HL-60 (cell line): ENCODE measurements at regions not wholly inside any gene's neighbourhood (a gene's known extent, or its start where the extent isn't known, plus 50 kb on each side); places are given as distances from the start of the nearest gene placed in this dataset.

Experiments used
- CTCF ChIP-seq: IDR thresholded peaks from one replicate; pipeline ENCODE4 v1.5.1; 2011; ENCODE audit warnings: low read length, control low read depth, inconsistent platforms; ENCODE audit not compliant: insufficient read depth
- GABPA ChIP-seq: IDR thresholded peaks from 2 replicates; pipeline ENCODE4 v1.6.1; 2012; ENCODE audit warnings: low read depth
- POLR2AphosphoS5 ChIP-seq: IDR thresholded peaks from 2 replicates; pipeline ENCODE4 v1.6.1; 2012; ENCODE audit warnings: low read depth
- REST ChIP-seq: IDR thresholded peaks from 2 replicates; pipeline ENCODE4 v1.6.1; 2012; ENCODE audit warnings: low read depth; ENCODE audit not compliant: insufficient replicate concordance
- SPI1 ChIP-seq: IDR thresholded peaks from 2 replicates; pipeline ENCODE4 v1.6.1; 2012; ENCODE audit warnings: low read depth, mild to moderate bottlenecking, borderline replicate concordance

GRCh38 chr2:16019617-16020351 is 79.4 kb downstream of the MYCN start:
- TF ChIP-seq REST (no peak), CTCF (no peak), POLR2AphosphoS5 (no peak), GABPA (no peak), SPI1 (no peak)
